Right lobe of liver (tissue), 6 donors: ENCODE measurements at regions not wholly inside any gene's neighbourhood (a gene's known extent, or its start where the extent isn't known, plus 50 kb on each side); places are given as distances from the start of the nearest gene placed in this dataset.

Experiments
- ATAC-seq, 4 donors: fragments of 200-7000 bp; cut with Tn5 transposase; one replicate each; pipeline ENCODE4 v1.9.1; 2020; ENCODE audit warnings: mild to moderate bottlenecking in 4 of 4, moderate library complexity in 4 of 4
- DNase-seq, 3 donors: peaks; one replicate each; pipeline ENCODE4 v3.0.0-alpha.2; 2020
- H3K27ac ChIP-seq, 3 donors: fragments of 200-600 bp; one replicate each; pipeline ENCODE4 v1.8.0; 2022
- H3K27me3 ChIP-seq, 2 donors: fragments of 200-600 bp; one replicate each; pipeline ENCODE4 v1.8.0; 2022
- H3K36me3 ChIP-seq, 4 donors: fragments of 200-600 bp; sonication (generic) in 1 of 4; one replicate each; pipeline versions ENCODE4 v1.5.1 to v1.8.0; 2017 to 2022; ENCODE audit warnings: control low read depth in 1 of 4
- H3K4me1 ChIP-seq, 4 donors: fragments of 200-600 bp; sonication (generic) in 1 of 4; one replicate each; pipeline versions ENCODE4 v1.5.1 to v1.8.0; 2017 to 2022; ENCODE audit warnings: control low read depth in 1 of 4
- H3K4me3 ChIP-seq, 3 donors: fragments of 200-600 bp; one replicate each; pipeline ENCODE4 v1.8.0; 2022
- H3K9me3 ChIP-seq, 4 donors: fragments of 200-600 bp; sonication (generic) in 1 of 4; one replicate each; pipeline versions ENCODE4 v1.5.1 to v1.8.0; 2017 to 2022; ENCODE audit warnings: control low read depth in 1 of 4
- CTCF ChIP-seq, 4 donors: fragments of 200-600 bp in 3 of 4; fragments of 450-650 bp in 1 of 4; IDR thresholded peaks; one replicate each; pipeline versions ENCODE4 v1.5.1 to v1.8.0; 2016 to 2022; ENCODE audit warnings: antibody characterized with exemption in 4 of 4, mild to moderate bottlenecking in 2 of 4
- POLR2A ChIP-seq: fragments of 450-650 bp; IDR thresholded peaks from one replicate; pipeline ENCODE4 v1.6.1; 2017; ENCODE audit warnings: antibody characterized with exemption, mild to moderate bottlenecking
- WGBS: methylation state at CpG from one replicate; pipeline ENCODE4 v1.1.6; 2018; ENCODE audit warnings: low coverage, low lambda C conversion rate; ENCODE audit not compliant: insufficient coverage; ENCODE audit errors: missing lambda C conversion rate; 5-methylcytosine and 5-hydroxymethylcytosine counted together
- intact Hi-C, 2 donors: fragments of 100-400 bp; cut with DNase I; formaldehyde crosslinking; loops; one replicate each; pipeline versions ENCODE4 v1.11.2 to v1.14.1; 2022
- donor health status: DM: no; HTN: yes; CAD: no.
- donor health status: DM: no; HTN: no; CAD: no.
- donor health status: DM: no; HTN: no; CAD: no.
- donor health status: DM: no; HTN: yes; CAD: no.
- donor health status: DM: no; HTN: yes; CAD: no.

GRCh38 chr18:10275486-10275885, 178.9 kb upstream of the APCDD1 start:
- intact Hi-C loops: no loop called here
- WGBS: 79% methylated on average over 3 of the region's 3 CpGs
- DNase-seq: no peak
- TF ChIP-seq POLR2A (no peak), CTCF (IDR thresholded peaks at IDR 0.05) (no peak)
- Histone ChIP-seq H3K4me3 (no peak overlapping the region), H3K9me3 (no peaks in the 10 kb centered on the region), H3K36me3 (no peaks in the 10 kb centered on the region), H3K27me3 (no peaks in the 10 kb centered on the region), H3K4me1 (no peaks in the 10 kb centered on the region), H3K27ac (no peak overlapping the region)
- no peak for ATAC-seq

GRCh38 chr18:10278265-10278664, 176.2 kb upstream of the APCDD1 start:
- no peak for ATAC-seq
- DNase-seq: no peak
- H3K36me3 ChIP-seq: no peaks in the 10 kb centered on the region
- H3K27ac ChIP-seq: no peak overlapping the region
- H3K4me3 ChIP-seq: no peak overlapping the region
- no peaks in the 10 kb centered on the region for H3K27me3 ChIP-seq
- H3K9me3 ChIP-seq: no peaks in the 10 kb centered on the region
- H3K4me1 ChIP-seq: no peaks in the 10 kb centered on the region
- TF ChIP-seq CTCF (IDR thresholded peaks at IDR 0.05) (no peak), POLR2A (no peak)
- intact Hi-C loops: no loop called here

GRCh38 chr18:10279471-10279870, 175.0 kb upstream of the APCDD1 start:
- H3K27me3 ChIP-seq: no peaks in the 10 kb centered on the region
- no peaks in the 10 kb centered on the region for H3K36me3 ChIP-seq
- no peak for ATAC-seq
- WGBS: 73% methylated on average over 4 of the region's 4 CpGs
- intact Hi-C loops: no loop called here
- no peak for DNase-seq
- H3K9me3 ChIP-seq: no peaks in the 10 kb centered on the region
- no peak overlapping the region for H3K4me3 ChIP-seq
- H3K4me1 ChIP-seq: no peaks in the 10 kb centered on the region
- no peak overlapping the region for H3K27ac ChIP-seq
- no peak for TF ChIP-seq POLR2A
- no peak for TF ChIP-seq CTCF (IDR thresholded peaks at IDR 0.05)

GRCh38 chr18:10279905-10280644, 174.4 kb upstream of the APCDD1 start:
- no peak overlapping the region for H3K27ac ChIP-seq
- ATAC-seq: no peak
- intact Hi-C loops: no loop called here
- no peak overlapping the region for H3K4me3 ChIP-seq
- 58% methylated on average over 8 of the region's 9 CpGs for WGBS
- DNase-seq: no peak
- H3K4me1 ChIP-seq: no peaks in the 10 kb centered on the region
- no peaks in the 10 kb centered on the region for H3K27me3 ChIP-seq
- no peaks in the 10 kb centered on the region for H3K9me3 ChIP-seq
- H3K36me3 ChIP-seq: no peaks in the 10 kb centered on the region
- no peak for TF ChIP-seq POLR2A
- no peak for TF ChIP-seq CTCF (IDR thresholded peaks at IDR 0.05)
